Peyer's patch (tissue), 4 donors: ENCODE measurements at regions not wholly inside any gene's neighbourhood (a gene's known extent, or its start where the extent isn't known, plus 50 kb on each side); places are given as distances from the start of the nearest gene placed in this dataset.

Experiments
- DNase-seq, 3 donors: peaks; one replicate each; pipeline ENCODE4 v3.0.0-alpha.2; 2017 to 2019
- H3K27ac ChIP-seq, 4 donors: fragments of 200-600 bp; sonication (generic); one replicate each; pipeline ENCODE4 v1.5.1; 2016 to 2019
- H3K27me3 ChIP-seq, 2 donors: fragments of 200-600 bp; sonication (generic); one replicate each; pipeline ENCODE4 v1.5.1; 2019
- H3K36me3 ChIP-seq, 3 donors: fragments of 200-600 bp; sonication (generic); one replicate each; pipeline ENCODE4 v1.5.1; 2016 to 2019
- H3K4me1 ChIP-seq, 4 donors: fragments of 200-600 bp; sonication (generic); one replicate each; pipeline ENCODE4 v1.5.1; 2016 to 2019
- H3K4me3 ChIP-seq, 4 donors: fragments of 200-600 bp; sonication (generic); 1 replicate in 3 of 4; 2 replicates in 1 of 4; pipeline ENCODE4 v1.5.1; 2016 to 2019; ENCODE audit warnings: mild to moderate bottlenecking in 1 of 4
- H3K9me3 ChIP-seq, 4 donors: fragments of 200-600 bp; sonication (generic); one replicate each; pipeline ENCODE4 v1.5.1; 2016 to 2019; ENCODE audit warnings: mild to moderate bottlenecking in 1 of 4
- CTCF ChIP-seq, 6 experiments: fragments of 450-650 bp in 4 of 6; fragments of 200-600 bp in 2 of 6; sonication (generic) in 1 of 6; IDR thresholded peaks; one replicate each; pipeline ENCODE4 v1.5.1; 2017 to 2019; ENCODE audit warnings: antibody characterized with exemption in 6 of 6, mild to moderate bottlenecking in 3 of 6, moderate library complexity in 1 of 6
- POLR2A ChIP-seq, 2 donors: fragments of 450-650 bp; IDR thresholded peaks; one replicate each; pipeline ENCODE4 v1.5.1; 2017; ENCODE audit warnings: antibody characterized with exemption in 2 of 2, mild to moderate bottlenecking in 2 of 2, moderate library complexity in 2 of 2

DNA sequence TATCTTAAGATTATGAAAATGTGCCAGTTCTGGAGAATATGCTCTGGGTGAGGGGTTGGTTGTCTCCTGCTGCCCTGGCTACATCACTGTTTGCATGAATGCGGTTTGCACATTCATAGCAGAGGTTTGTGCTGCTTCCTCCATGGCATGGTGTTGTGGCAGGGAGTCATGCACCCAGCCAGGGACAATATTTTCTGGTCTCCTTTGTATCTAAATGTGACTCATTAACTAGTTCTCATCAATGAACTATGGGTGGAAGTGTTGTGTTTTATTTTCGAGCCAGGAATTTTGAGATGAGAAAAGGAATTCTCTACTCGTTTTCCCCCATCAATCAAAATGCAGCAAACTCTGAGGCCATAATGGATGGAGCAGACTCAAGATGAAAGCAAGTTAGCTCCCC is 527.3 kb downstream of the SNAPC1 start:
- no peaks in the 10 kb centered on the region for H3K36me3 ChIP-seq
- TF ChIP-seq POLR2A (IDR thresholded peaks at IDR 0.05): no peak
- no peak for TF ChIP-seq CTCF (IDR thresholded peaks at IDR 0.05)
- no peaks in the 10 kb centered on the region for H3K27me3 ChIP-seq
- no peak overlapping the region for H3K27ac ChIP-seq
- H3K9me3 ChIP-seq: no peaks in the 10 kb centered on the region
- no peaks in the 10 kb centered on the region for H3K4me1 ChIP-seq
- no peak overlapping the region for H3K4me3 ChIP-seq
- DNase-seq: no peak

DNA sequence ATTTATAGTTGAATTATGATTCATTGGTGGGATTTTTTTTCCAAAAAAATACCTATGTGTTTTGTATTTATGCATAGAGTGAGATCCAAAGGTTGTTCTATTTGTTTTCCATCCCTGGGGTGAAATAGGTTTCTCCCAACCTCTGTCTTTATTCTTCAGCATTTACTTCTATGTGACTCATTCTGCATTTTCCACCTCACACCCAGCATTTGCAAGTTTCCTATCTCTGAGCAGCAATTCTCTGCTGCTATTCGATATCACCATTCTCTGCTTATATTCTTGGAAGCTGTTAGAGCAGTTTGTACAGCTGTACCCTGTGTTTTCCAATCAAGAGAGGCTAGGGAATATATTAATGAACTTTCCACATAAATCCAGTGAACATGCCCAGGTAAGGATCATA is 538.9 kb downstream of the SNAPC1 start:
- Histone ChIP-seq H3K4me3 (no peak overlapping the region), H3K27ac (no peak overlapping the region), H3K27me3 (no peaks in the 10 kb centered on the region), H3K36me3 (no peaks in the 10 kb centered on the region), H3K4me1 (peaks cover 0 to 6% (median 0%) of the 10 kb centered on the region in 4 donors), H3K9me3 (no peaks in the 10 kb centered on the region)
- TF ChIP-seq CTCF (IDR thresholded peaks at IDR 0.05): no peak
- no peak for TF ChIP-seq POLR2A (IDR thresholded peaks at IDR 0.05)
- no peak for DNase-seq

- no peaks in the 10 kb centered on the region for H3K36me3 ChIP-seq
- H3K4me1 ChIP-seq: peaks cover 0 to 6% (median 0%) of the 10 kb centered on the region in 4 donors
- no peaks in the 10 kb centered on the region for H3K27me3 ChIP-seq
- no peak for TF ChIP-seq CTCF (IDR thresholded peaks at IDR 0.05)
- TF ChIP-seq POLR2A (IDR thresholded peaks at IDR 0.05): no peak
- no peak overlapping the region for H3K27ac ChIP-seq
- DNase-seq: no peak
- no peak overlapping the region for H3K4me3 ChIP-seq
- no peaks in the 10 kb centered on the region for H3K9me3 ChIP-seq
Observed at GRCh38 chr14:62301911-62302310, 539.7 kb downstream of the SNAPC1 start.

DNA sequence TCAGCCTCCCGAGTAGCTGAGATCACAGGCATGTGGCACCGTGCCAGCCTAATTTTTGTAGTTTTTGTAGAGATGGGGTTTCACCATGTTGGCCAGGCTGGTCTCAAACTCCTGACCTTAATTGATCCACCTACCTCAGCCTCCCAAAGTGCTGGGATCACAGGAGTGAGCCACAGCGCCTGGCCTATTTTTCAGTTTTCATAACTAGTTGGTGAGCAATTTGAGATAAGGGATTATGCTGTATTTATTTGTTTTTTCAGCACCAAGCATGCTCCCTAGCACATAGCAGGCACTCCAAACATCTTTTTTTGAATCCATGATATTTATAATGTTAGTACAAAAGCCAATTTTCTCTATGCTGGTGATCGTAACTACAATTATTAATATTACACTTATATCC is 541.2 kb downstream of the SNAPC1 start:
- H3K27ac ChIP-seq: no peak overlapping the region
- no peak overlapping the region for H3K4me3 ChIP-seq
- DNase-seq: no peak
- no peak for TF ChIP-seq CTCF (IDR thresholded peaks at IDR 0.05)
- no peak for TF ChIP-seq POLR2A (IDR thresholded peaks at IDR 0.05)
- no peaks in the 10 kb centered on the region for H3K36me3 ChIP-seq
- no peaks in the 10 kb centered on the region for H3K9me3 ChIP-seq
- peaks cover 0 to 6% (median 0%) of the 10 kb centered on the region in 4 donors for H3K4me1 ChIP-seq
- H3K27me3 ChIP-seq: no peaks in the 10 kb centered on the region

GRCh38 chr14:62304257-62304656 is 542.0 kb downstream of the SNAPC1 start:
- Histone ChIP-seq H3K4me3 (no peak overlapping the region), H3K9me3 (no peaks in the 10 kb centered on the region), H3K27ac (no peak overlapping the region), H3K36me3 (no peaks in the 10 kb centered on the region), H3K27me3 (no peaks in the 10 kb centered on the region), H3K4me1 (peaks cover 0 to 6% (median 0%) of the 10 kb centered on the region in 4 donors)
- DNase-seq: no peak
- TF ChIP-seq CTCF (IDR thresholded peaks at IDR 0.05): no peak
- TF ChIP-seq POLR2A (IDR thresholded peaks at IDR 0.05): no peak

DNA sequence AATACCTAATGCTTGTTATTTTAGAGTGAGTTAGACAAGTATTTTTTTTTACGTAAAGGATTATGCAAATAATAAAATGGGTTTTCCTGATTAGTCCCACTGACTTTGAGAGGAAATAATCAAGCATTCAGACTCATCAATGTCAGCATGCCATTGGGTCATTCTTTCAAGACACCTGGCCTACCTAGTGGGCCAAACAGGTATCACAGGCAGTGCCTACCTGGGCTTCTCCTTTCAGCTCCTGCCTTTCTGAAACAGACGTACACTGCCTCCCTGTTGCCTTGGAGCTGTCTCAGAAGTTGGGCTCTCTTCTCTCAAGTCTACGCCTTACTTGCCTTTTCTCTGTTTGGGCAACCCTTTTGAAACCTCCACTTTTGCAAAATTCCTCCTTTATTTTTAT is 545.6 kb downstream of the SNAPC1 start:
- Histone ChIP-seq H3K27ac (no peak overlapping the region), H3K9me3 (no peaks in the 10 kb centered on the region), H3K27me3 (no peaks in the 10 kb centered on the region), H3K4me3 (no peak overlapping the region), H3K4me1 (peaks cover 0 to 6% (median 0%) of the 10 kb centered on the region in 4 donors), H3K36me3 (no peaks in the 10 kb centered on the region)
- DNase-seq: no peak
- TF ChIP-seq POLR2A (IDR thresholded peaks at IDR 0.05) (no peak), CTCF (IDR thresholded peaks at IDR 0.05) (no peak)
